ENCODE measurements at regions not wholly inside any gene's neighbourhood (a gene's known extent, or its start where the extent isn't known, plus 50 kb on each side); places are given as distances from the start of the nearest gene placed in this dataset.

DNA sequence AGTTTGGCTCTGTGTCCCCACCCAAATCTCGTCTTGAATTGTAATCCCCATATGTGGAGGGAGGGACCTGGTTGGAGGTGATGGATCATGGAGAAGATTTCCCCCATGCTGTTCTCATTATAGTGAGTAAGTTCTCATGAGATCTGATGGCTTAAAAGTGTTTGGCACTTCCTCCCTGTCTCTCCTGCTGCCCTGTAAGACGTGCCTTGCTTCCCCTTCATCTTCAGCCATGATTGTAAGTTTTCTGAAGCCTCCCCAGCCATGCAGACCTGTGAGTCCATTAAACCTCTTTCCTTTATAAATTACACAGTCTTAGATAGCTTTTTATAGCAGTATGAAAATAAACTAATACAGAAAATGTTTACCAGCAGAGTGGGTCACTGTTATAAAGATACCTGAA, 577.6 kb downstream of the UTRN start:
- TF ChIP-seq, protein P1, sequence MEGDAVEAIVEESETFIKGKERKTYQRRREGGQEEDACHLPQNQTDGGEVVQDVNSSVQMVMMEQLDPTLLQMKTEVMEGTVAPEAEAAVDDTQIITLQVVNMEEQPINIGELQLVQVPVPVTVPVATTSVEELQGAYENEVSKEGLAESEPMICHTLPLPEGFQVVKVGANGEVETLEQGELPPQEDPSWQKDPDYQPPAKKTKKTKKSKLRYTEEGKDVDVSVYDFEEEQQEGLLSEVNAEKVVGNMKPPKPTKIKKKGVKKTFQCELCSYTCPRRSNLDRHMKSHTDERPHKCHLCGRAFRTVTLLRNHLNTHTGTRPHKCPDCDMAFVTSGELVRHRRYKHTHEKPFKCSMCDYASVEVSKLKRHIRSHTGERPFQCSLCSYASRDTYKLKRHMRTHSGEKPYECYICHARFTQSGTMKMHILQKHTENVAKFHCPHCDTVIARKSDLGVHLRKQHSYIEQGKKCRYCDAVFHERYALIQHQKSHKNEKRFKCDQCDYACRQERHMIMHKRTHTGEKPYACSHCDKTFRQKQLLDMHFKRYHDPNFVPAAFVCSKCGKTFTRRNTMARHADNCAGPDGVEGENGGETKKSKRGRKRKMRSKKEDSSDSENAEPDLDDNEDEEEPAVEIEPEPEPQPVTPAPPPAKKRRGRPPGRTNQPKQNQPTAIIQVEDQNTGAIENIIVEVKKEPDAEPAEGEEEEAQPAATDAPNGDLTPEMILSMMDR (conservative IDR thresholded peaks at IDR 0.05; ENCODE audit: low read depth, low read length), result no peak
- no peak for TF ChIP-seq EZH2 (IDR thresholded peaks at IDR 0.05; ENCODE audit: borderline replicate concordance, low read depth, low read length, poor library complexity, severe bottlenecking)
